Breast epithelium (tissue), 3 donors: ENCODE measurements at regions not wholly inside any gene's neighbourhood (a gene's known extent, or its start where the extent isn't known, plus 50 kb on each side); places are given as distances from the start of the nearest gene placed in this dataset.

ENCODE experiments used
- CTCF ChIP-seq, 3 donors: fragments of 450-650 bp; IDR thresholded peaks; one replicate each; pipeline ENCODE4 v1.5.1; 2016 to 2017; ENCODE audit warnings: antibody characterized with exemption in 3 of 3, mild to moderate bottlenecking in 3 of 3, moderate library complexity in 3 of 3
- POLR2AphosphoS5 ChIP-seq, 3 donors: sonication (generic); formaldehyde crosslinking; IDR thresholded peaks; one replicate each; pipeline ENCODE4 v1.6.1; 2017; ENCODE audit warnings: antibody characterized with exemption in 3 of 3

DNA sequence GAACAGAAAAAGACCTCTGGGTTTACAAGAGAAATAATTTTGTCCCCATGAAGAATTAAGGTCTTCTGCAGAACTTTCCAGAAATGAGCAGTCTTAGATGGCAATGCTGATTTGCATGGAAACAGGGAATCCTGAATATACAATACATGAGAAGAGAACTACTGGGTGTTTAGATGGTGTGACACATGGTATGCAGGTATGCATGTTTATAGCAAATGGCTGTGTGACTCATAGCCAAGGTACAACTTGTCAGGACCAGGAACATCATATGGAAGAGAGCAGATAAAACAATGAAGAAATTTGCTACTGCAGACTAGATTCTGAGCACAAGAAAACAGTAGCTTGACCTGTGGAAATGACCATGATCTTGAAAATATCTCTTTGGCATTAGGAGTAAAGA is 907.8 kb downstream of the GATA3 start:
- TF ChIP-seq POLR2AphosphoS5 (IDR thresholded peaks at IDR 0.05) (no peak), CTCF (IDR thresholded peaks at IDR 0.05) (no peak)
